Naive thymus-derived CD4-positive, alpha-beta T cell (primary cell): ENCODE measurements at regions not wholly inside any gene's neighbourhood (a gene's known extent, or its start where the extent isn't known, plus 50 kb on each side); places are given as distances from the start of the nearest gene placed in this dataset.

Experiments
- ATAC-seq: fragments of 150-1000 bp; cut with Tn5 transposase; 2 replicates; pipeline ENCODE4 v1.10.0; 2021; ENCODE audit warnings: mild to moderate bottlenecking, moderate library complexity
- CTCF ChIA-PET: fragments of 350-600 bp; sonication (Branson Sonifier 250); formaldehyde crosslinking; loops from one replicate; lab custom pipeline; 2021; ENCODE audit warnings: antibody characterized with exemption; lab: Charles Lee
- POLR2A ChIA-PET: fragments of 350-600 bp; sonication (Branson Sonifier 250); formaldehyde crosslinking; loops from one replicate; lab custom pipeline; 2021; ENCODE audit warnings: antibody characterized with exemption, inconsistent platforms; lab: Charles Lee
- DNase-seq, 9 donors: peaks; one replicate each; pipeline versions ENCODE4 v3.0.0 to v3.0.0-alpha.2; 2020 to 2022; ENCODE audit warnings: mixed read lengths in 1 of 9
- H3K27ac ChIP-seq: one replicate; pipeline ENCODE4 v1.7.0; 2013; ENCODE audit warnings: mild to moderate bottlenecking, low read depth, low read length, moderate library complexity
- H3K27me3 ChIP-seq, 2 donors: one replicate each; pipeline ENCODE4 v1.7.0; 2013; ENCODE audit warnings: low read length in 2 of 2, mild to moderate bottlenecking in 2 of 2, moderate library complexity in 2 of 2; ENCODE audit not compliant: control insufficient read depth in 2 of 2, insufficient read depth in 2 of 2
- H3K36me3 ChIP-seq, 3 experiments: 1 replicate in 2 of 3; 2 replicates in 1 of 3; pipeline ENCODE4 v1.7.0; 2013; ENCODE audit warnings: low read length in 3 of 3, mild to moderate bottlenecking in 3 of 3, moderate library complexity in 1 of 3; ENCODE audit not compliant: insufficient read depth in 3 of 3, control insufficient read depth in 2 of 3
- H3K4me1 ChIP-seq, 2 donors: one replicate each; pipeline ENCODE4 v1.7.0; 2013; ENCODE audit warnings: low read length in 2 of 2, mild to moderate bottlenecking in 2 of 2, moderate library complexity in 1 of 2; ENCODE audit not compliant: control insufficient read depth in 2 of 2, insufficient read depth in 2 of 2
- H3K4me3 ChIP-seq: 2 replicates; pipeline ENCODE4 v1.7.0; 2013; ENCODE audit warnings: mild to moderate bottlenecking, low read length
- H3K9me3 ChIP-seq, 3 experiments: 1 replicate in 2 of 3; 2 replicates in 1 of 3; pipeline ENCODE4 v1.7.0; 2013; ENCODE audit warnings: low read length in 3 of 3; ENCODE audit not compliant: control insufficient read depth in 2 of 3
- H3K27ac Mint-ChIP-seq, 9 donors: one replicate each; pipeline ENCODE4 v1.8.0; 2020 to 2022; ENCODE audit warnings: mixed read lengths in 9 of 9, mild to moderate bottlenecking in 8 of 9, moderate library complexity in 5 of 9, inconsistent platforms in 2 of 9
- H3K27me3 Mint-ChIP-seq, 5 donors: one replicate each; pipeline ENCODE4 v1.8.0; 2021 to 2022; ENCODE audit warnings: mixed read lengths in 5 of 5, mild to moderate bottlenecking in 1 of 5
- H3K36me3 Mint-ChIP-seq, 5 donors: one replicate each; pipeline ENCODE4 v1.8.0; 2020 to 2022; ENCODE audit warnings: mixed read lengths in 5 of 5, mild to moderate bottlenecking in 3 of 5, inconsistent platforms in 1 of 5
- H3K4me1 Mint-ChIP-seq, 7 donors: one replicate each; pipeline ENCODE4 v1.8.0; 2020 to 2022; ENCODE audit warnings: mixed read lengths in 7 of 7, mild to moderate bottlenecking in 3 of 7, inconsistent platforms in 1 of 7
- H3K4me3 Mint-ChIP-seq, 10 donors: one replicate each; pipeline ENCODE4 v1.8.0; 2020 to 2022; ENCODE audit warnings: mild to moderate bottlenecking in 10 of 10, mixed read lengths in 10 of 10, moderate library complexity in 6 of 10, inconsistent platforms in 2 of 10
- H3K9me3 Mint-ChIP-seq, 11 donors: one replicate each; pipeline ENCODE4 v1.8.0; 2020 to 2022; ENCODE audit warnings: mixed read lengths in 11 of 11, mild to moderate bottlenecking in 4 of 11, inconsistent platforms in 1 of 11, moderate library complexity in 1 of 11
- intact Hi-C, 2 donors: fragments of 100-400 bp; cut with micrococcal nuclease; formaldehyde crosslinking; loops; one replicate each; pipeline ENCODE4 v1.15.1; 2023

DNA sequence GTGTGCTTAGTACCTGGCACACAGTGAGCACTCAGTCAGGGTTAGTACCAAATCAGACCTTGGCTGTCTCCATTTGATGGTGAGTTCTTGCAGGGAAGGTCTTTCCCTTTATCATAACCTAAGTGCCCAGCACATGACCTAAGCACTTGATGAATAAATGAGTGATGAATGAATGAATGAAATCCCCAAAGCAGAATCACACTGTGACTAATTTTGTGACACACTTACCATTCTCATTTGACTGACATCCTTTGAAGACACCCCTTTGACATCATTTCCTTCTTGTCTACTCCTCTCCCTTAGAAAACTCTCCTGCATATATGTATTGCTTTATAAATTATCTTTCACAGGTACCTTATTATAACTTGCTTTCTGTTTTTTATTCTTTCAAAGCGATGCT, 130.2 kb upstream of the ELL2 start:
- peaks cover 0 to 8% (median 0%) of the 10 kb centered on the region in 11 donors for H3K9me3 Mint-ChIP-seq
- peaks cover 0 to 2% (median 0%) of the 10 kb centered on the region in 5 donors for H3K36me3 Mint-ChIP-seq
- Histone ChIP-seq H3K27ac (no peak overlapping the region), H3K9me3 (no peaks in the 10 kb centered on the region), H3K27me3 (no peaks in the 10 kb centered on the region), H3K4me3 (no peak overlapping the region), H3K36me3 (no peaks in the 10 kb centered on the region), H3K4me1 (no peaks in the 10 kb centered on the region)
- H3K27me3 Mint-ChIP-seq = peaks cover 0 to 8% (median 0%) of the 10 kb centered on the region in 5 donors
- H3K4me1 Mint-ChIP-seq = no peaks in the 10 kb centered on the region
- ChIA-PET POLR2A (no interaction called here), CTCF (no interaction called here)
- no peak overlapping the region for H3K4me3 Mint-ChIP-seq
- intact Hi-C loops = no loop called here
- DNase-seq (no peak), ATAC-seq (no peak)
- H3K27ac Mint-ChIP-seq = peak overlapping the region in 1 of 9 donors; percentile 16

DNA sequence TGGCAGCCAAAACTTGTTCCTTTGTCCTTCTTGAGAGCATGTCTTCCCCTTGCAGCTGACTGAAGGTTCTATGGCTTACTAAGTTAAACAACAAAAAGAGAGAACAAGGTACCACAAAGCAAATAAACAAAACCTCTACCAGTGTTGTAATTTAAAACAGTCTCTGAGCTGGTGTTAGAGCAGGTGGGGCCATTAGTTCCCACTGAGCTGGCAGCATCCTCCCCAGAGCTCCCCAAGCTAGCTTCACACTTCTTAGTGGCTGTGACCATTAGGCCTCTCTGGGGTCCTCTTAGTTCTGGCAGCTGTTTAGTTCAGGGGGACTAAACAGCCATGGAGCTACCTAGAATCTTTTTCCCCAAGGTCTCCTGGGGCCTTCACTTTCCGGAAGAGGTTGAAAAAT, 128.6 kb upstream of the ELL2 start:
- ChIA-PET POLR2A (no interaction called here), CTCF (no interaction called here)
- no peaks in the 10 kb centered on the region for H3K36me3 ChIP-seq
- no peak overlapping the region for H3K4me3 ChIP-seq
- H3K4me1 Mint-ChIP-seq = no peaks in the 10 kb centered on the region
- H3K4me3 Mint-ChIP-seq = no peak overlapping the region
- H3K36me3 Mint-ChIP-seq = peaks cover 0 to 2% (median 0%) of the 10 kb centered on the region in 5 donors
- no peak overlapping the region for H3K27ac ChIP-seq
- intact Hi-C loops = no loop called here
- ATAC-seq (no peak), DNase-seq (no peak)
- H3K27me3 ChIP-seq = no peaks in the 10 kb centered on the region
- H3K4me1 ChIP-seq = no peaks in the 10 kb centered on the region
- no peak overlapping the region for H3K27ac Mint-ChIP-seq
- no peaks in the 10 kb centered on the region for H3K9me3 ChIP-seq
- peaks cover 0 to 8% (median 0%) of the 10 kb centered on the region in 11 donors for H3K9me3 Mint-ChIP-seq
- H3K27me3 Mint-ChIP-seq = peaks cover 0 to 9% (median 0%) of the 10 kb centered on the region in 5 donors

DNA sequence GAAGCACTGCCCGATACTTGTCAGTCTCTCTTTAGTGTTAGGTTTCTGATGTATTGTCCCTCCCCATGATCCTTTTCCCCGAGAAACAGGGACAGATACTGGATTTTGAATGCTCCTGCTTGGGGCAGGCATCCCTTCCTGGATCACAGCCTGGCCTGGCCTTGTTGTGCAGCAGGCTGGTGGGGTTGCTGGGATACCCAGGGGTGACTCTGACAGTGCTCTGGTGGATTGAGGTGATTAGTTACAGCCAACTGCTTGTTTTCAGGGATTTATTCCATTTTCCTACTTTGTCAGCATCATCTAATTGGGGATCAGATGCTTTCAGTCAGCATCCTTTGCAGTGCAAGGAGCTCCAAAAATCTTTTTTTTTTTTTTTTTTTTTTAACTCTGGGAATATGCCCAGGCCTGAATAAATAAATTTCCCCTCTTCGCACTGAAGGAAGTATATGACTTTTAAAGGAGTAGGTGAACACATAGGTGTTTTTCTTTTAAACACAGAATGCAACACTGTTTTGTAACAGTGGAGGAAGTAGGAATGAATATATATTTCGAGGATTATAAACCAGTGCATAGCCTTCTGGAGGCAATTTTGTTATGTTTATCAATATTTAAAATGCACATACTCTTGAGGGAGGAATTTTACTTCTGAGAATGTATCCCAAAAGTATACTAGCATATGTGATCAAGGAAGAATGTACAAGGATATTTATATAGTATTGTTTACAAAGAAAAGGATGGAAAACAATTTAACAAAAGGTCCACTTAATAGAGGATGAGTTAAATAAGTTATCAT, 127.3 kb upstream of the ELL2 start:
- H3K4me3 Mint-ChIP-seq = no peak overlapping the region
- Histone ChIP-seq H3K27me3 (no peaks in the 10 kb centered on the region), H3K4me1 (no peaks in the 10 kb centered on the region), H3K4me3 (no peak overlapping the region), H3K9me3 (no peaks in the 10 kb centered on the region), H3K36me3 (no peaks in the 10 kb centered on the region), H3K27ac (no peak overlapping the region)
- H3K27me3 Mint-ChIP-seq = peaks cover 0 to 16% (median 10%) of the 10 kb centered on the region in 5 donors
- POLR2A ChIA-PET = no interaction called here
- intact Hi-C loops = no loop called here
- no peak for DNase-seq
- CTCF ChIA-PET = no interaction called here
- no peak overlapping the region for H3K27ac Mint-ChIP-seq
- H3K9me3 Mint-ChIP-seq = peaks cover 0 to 8% (median 0%) of the 10 kb centered on the region in 11 donors
- ATAC-seq = no peak
- H3K4me1 Mint-ChIP-seq = no peaks in the 10 kb centered on the region
- H3K36me3 Mint-ChIP-seq = peaks cover 0 to 2% (median 0%) of the 10 kb centered on the region in 5 donors

DNA sequence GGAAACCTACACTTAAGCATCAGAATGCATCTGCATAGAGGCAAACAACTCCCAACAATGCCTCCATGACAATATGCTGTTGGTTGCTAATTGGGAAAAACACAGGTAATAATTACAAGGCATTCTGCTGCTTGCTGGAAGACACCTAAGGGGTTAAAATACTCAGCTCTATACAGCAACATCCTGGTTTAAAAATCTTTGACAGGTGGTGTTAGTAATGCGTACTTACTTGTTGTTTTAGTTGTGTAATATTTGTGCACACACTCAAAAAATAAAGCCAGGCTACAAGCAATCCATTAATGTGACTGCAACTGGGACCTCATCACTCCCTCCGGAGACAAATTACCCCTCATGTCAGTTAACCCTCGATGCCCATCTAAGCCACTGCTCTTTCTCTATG, 126.3 kb upstream of the ELL2 start:
- ChIA-PET CTCF (no interaction called here), POLR2A (no interaction called here)
- no peak overlapping the region for H3K4me3 ChIP-seq
- H3K4me1 Mint-ChIP-seq = peaks cover 0 to 7% (median 0%) of the 10 kb centered on the region in 7 donors
- H3K4me3 Mint-ChIP-seq = no peak overlapping the region
- no peak overlapping the region for H3K27ac Mint-ChIP-seq
- peaks cover 0 to 4% (median 0%) of the 10 kb centered on the region in 11 donors for H3K9me3 Mint-ChIP-seq
- H3K27me3 ChIP-seq = no peaks in the 10 kb centered on the region
- no peaks in the 10 kb centered on the region for H3K4me1 ChIP-seq
- no peak for DNase-seq
- no peaks in the 10 kb centered on the region for H3K36me3 ChIP-seq
- H3K9me3 ChIP-seq = no peaks in the 10 kb centered on the region
- no peak overlapping the region for H3K27ac ChIP-seq
- no peak for ATAC-seq
- peaks cover 0 to 2% (median 0%) of the 10 kb centered on the region in 5 donors for H3K36me3 Mint-ChIP-seq
- H3K27me3 Mint-ChIP-seq = peaks cover 0 to 21% (median 12%) of the 10 kb centered on the region in 5 donors
- intact Hi-C loops = no loop called here

DNA sequence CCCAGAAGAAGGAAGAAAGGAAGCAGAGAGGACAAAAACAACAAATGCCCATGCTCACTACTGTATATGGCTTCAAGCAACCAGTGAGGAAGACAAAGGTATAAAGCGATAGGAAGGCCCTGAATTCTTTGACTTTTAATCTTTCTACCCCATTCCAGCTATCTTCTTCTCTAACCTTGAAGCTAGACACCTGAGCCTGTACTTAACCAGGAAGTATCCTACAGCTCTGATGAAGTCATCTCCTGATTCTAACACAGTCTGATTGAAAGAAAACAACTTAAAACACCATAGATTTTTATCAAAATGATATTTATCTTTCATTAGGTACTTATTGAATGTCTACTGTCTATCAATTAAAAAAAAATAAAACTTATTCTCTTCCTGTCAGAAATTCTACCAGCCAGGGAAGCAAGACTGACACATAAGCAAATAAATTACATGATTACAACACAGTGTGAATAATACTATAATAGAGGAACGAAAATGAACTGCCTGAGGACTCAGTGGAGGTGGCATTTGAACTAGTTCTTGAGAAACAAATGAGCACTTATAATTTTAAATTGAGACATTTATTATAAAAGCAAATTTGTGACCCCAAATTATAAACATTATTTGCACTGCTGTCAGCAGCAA, 123.3 kb upstream of the ELL2 start:
- Mint-ChIP-seq H3K27me3 (peaks cover 0 to 30% (median 27%) of the 10 kb centered on the region in 5 donors), H3K4me1 (peaks cover 0 to 16% (median 0%) of the 10 kb centered on the region in 7 donors), H3K4me3 (no peak overlapping the region), H3K36me3 (no peaks in the 10 kb centered on the region), H3K27ac (no peak overlapping the region), H3K9me3 (peaks cover 0 to 2% (median 0%) of the 10 kb centered on the region in 11 donors)
- intact Hi-C loops = no loop called here
- ChIA-PET CTCF (no interaction called here), POLR2A (no interaction called here)
- no peaks in the 10 kb centered on the region for H3K4me1 ChIP-seq
- no peaks in the 10 kb centered on the region for H3K9me3 ChIP-seq
- H3K27ac ChIP-seq = no peak overlapping the region
- H3K27me3 ChIP-seq = no peaks in the 10 kb centered on the region
- no peak overlapping the region for H3K4me3 ChIP-seq
- no peak for ATAC-seq
- H3K36me3 ChIP-seq = no peaks in the 10 kb centered on the region
- DNase-seq = no peak

DNA sequence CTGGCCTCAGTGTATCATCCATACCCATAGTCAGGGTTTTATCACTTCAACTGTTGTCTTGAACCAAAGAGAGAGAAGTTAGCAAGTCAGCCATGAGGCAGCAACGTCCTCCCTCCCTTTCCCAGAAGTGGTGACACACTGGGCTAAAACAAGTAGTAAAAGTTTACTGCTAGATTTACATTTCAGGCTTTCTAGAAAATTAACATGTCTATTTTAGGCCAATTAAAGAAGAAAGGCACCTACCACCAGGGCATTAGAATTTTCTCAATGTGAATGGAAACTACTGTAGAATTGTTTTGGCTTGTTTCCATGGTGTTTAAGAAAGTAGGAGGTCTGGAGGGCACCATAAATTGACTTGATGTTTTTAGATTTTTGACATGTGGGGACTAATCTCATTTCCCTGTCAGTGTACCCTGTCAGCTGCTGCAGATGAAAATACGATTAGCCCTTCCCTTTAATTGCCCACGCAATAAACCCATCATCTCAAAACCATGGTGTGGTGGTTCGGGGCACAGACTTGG, 121.8 kb upstream of the ELL2 start:
- no peak for DNase-seq
- no peak for ATAC-seq
- H3K9me3 Mint-ChIP-seq = peaks cover 0 to 2% (median 0%) of the 10 kb centered on the region in 11 donors
- H3K36me3 ChIP-seq = no peaks in the 10 kb centered on the region
- H3K4me3 ChIP-seq = no peak overlapping the region
- ChIA-PET CTCF (no interaction called here), POLR2A (no interaction called here)
- H3K9me3 ChIP-seq = no peaks in the 10 kb centered on the region
- no peak overlapping the region for H3K27ac Mint-ChIP-seq
- no peak overlapping the region for H3K4me3 Mint-ChIP-seq
- no peaks in the 10 kb centered on the region for H3K4me1 ChIP-seq
- H3K36me3 Mint-ChIP-seq = peaks cover 0 to 2% (median 0%) of the 10 kb centered on the region in 5 donors
- H3K27ac ChIP-seq = no peak overlapping the region
- peaks cover 0 to 23% (median 0%) of the 10 kb centered on the region in 7 donors for H3K4me1 Mint-ChIP-seq
- peaks cover 0 to 30% (median 27%) of the 10 kb centered on the region in 5 donors for H3K27me3 Mint-ChIP-seq
- no peaks in the 10 kb centered on the region for H3K27me3 ChIP-seq
- intact Hi-C loops = no loop called here
